PFSK-1 (cell line): ENCODE measurements at regions not wholly inside any gene's neighbourhood (a gene's known extent, or its start where the extent isn't known, plus 50 kb on each side); places are given as distances from the start of the nearest gene placed in this dataset.

Experiments
- FOXP2 ChIP-seq: optimal IDR thresholded peaks from 2 replicates; pipeline ENCODE3; 2011; ENCODE audit warnings: borderline replicate concordance, control low read depth, inconsistent platforms; ENCODE audit not compliant: insufficient read depth; ENCODE audit errors: extremely low read length, extremely low read depth
- SIN3A ChIP-seq: IDR thresholded peaks from 2 replicates; pipeline ENCODE4 v1.6.1; 2012; ENCODE audit warnings: mild to moderate bottlenecking, low read length, moderate library complexity, borderline replicate concordance; ENCODE audit not compliant: insufficient read depth

DNA sequence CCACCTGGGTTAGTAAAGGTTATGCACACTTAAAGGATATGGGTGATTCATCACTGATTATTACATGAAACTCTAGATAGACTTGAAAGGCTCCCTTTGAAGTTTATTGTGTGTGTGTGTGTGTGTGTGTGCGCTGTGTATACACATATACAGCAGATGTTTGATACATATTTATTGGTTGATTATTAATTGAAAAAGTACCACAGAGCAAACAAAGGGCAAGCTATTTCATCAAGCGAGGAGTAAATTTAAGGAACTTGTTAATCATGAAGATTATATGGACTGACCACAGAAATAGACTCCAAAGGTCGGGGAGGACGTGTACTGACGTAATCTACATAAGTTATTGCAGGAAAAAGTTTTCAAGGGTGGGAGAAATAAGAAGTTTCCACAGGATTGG lies 617.4 kb upstream of the POU3F3 start:
- no peak for TF ChIP-seq SIN3A
- no peak for TF ChIP-seq FOXP2
